OCI-LY7 (cell line): ENCODE measurements at regions not wholly inside any gene's neighbourhood (a gene's known extent, or its start where the extent isn't known, plus 50 kb on each side); places are given as distances from the start of the nearest gene placed in this dataset.

ENCODE experiments used
- BruUV-seq: library from RNA; stranded (reverse); fragments of 400-500 nt; replicated peaks from 2 replicates; lab custom pipeline; 2021; lab: Mats Ljungman, UMichigan
- CTCF ChIA-PET: fragments of 300-600 bp; sonication (Branson Sonifier 250); formaldehyde crosslinking; loops from one replicate; lab custom pipeline; 2022; ENCODE audit warnings: antibody characterized with exemption; ENCODE audit not compliant: unreplicated experiment; lab: Charles Lee
- POLR2A ChIA-PET: fragments of 300-600 bp; sonication (Branson Sonifier 250); formaldehyde crosslinking; loops from one replicate; lab custom pipeline; 2022; ENCODE audit warnings: antibody characterized with exemption; lab: Charles Lee
- DNase-seq: peaks from one replicate; pipeline ENCODE4 v3.0.0-alpha.2; 2015; ENCODE audit warnings: low spot score
- H2AFZ ChIP-seq: fragments of 200-600 bp; sonication (generic), shearing (Covaris generic); 2 replicates; pipeline ENCODE4 v1.6.1; 2014; ENCODE audit warnings: mild to moderate bottlenecking, antibody characterized with exemption, low read length, moderate library complexity
- H3K27ac ChIP-seq: fragments of 200-600 bp; sonication (generic); 2 replicates; pipeline ENCODE4 v1.5.1; 2014; ENCODE audit warnings: mixed run types, low read depth, mild to moderate bottlenecking, moderate library complexity, low read length, inconsistent platforms; ENCODE audit not compliant: poor library complexity, severe bottlenecking
- H3K36me3 ChIP-seq: fragments of 200-600 bp; sonication (generic); 2 replicates; pipeline ENCODE4 v1.6.1; 2014; ENCODE audit warnings: mild to moderate bottlenecking, antibody characterized with exemption, low read length, moderate library complexity, mixed read lengths; ENCODE audit not compliant: insufficient read depth
- H3K4me1 ChIP-seq: fragments of 200-600 bp; sonication (generic); 2 replicates; pipeline ENCODE4 v1.5.1; 2014; ENCODE audit warnings: mild to moderate bottlenecking, low read length; ENCODE audit not compliant: insufficient read depth, poor library complexity, severe bottlenecking
- H3K4me2 ChIP-seq: fragments of 200-600 bp; sonication (generic); 2 replicates; pipeline ENCODE4 v1.6.1; 2014; ENCODE audit warnings: mild to moderate bottlenecking, low read length
- H3K4me3 ChIP-seq: fragments of 200-600 bp; sonication (generic); 2 replicates; pipeline ENCODE4 v1.5.1; 2014; ENCODE audit warnings: mild to moderate bottlenecking, low read depth, low read length; ENCODE audit not compliant: poor library complexity, severe bottlenecking
- H3K79me2 ChIP-seq: fragments of 200-600 bp; sonication (generic); 2 replicates; pipeline ENCODE4 v1.6.1; 2016; ENCODE audit warnings: low read depth, mild to moderate bottlenecking, low read length, moderate library complexity, mixed read lengths; ENCODE audit not compliant: insufficient read depth
- H3K9me2 ChIP-seq: fragments of 200-600 bp; sonication (generic); 2 replicates; pipeline ENCODE4 v1.6.1; 2016; ENCODE audit warnings: mild to moderate bottlenecking, low read length, mixed read lengths; ENCODE audit not compliant: insufficient read depth
- H3K9me3 ChIP-seq: fragments of 200-600 bp; sonication (generic); 2 replicates; pipeline ENCODE4 v1.6.1; 2014; ENCODE audit warnings: mild to moderate bottlenecking, mixed run types, low read length, mixed read lengths
- H4K20me1 ChIP-seq: fragments of 200-600 bp; sonication (generic); 2 replicates; pipeline ENCODE4 v1.6.1; 2014; ENCODE audit warnings: mild to moderate bottlenecking, antibody characterized with exemption, low read length, moderate library complexity, mixed read lengths; ENCODE audit not compliant: insufficient read depth
- EZH2phosphoT487 ChIP-seq: fragments of 200-600 bp; sonication (generic); IDR thresholded peaks from 2 replicates; pipeline ENCODE4 v1.6.1; 2018; ENCODE audit warnings: low read depth, borderline replicate concordance, mild to moderate bottlenecking, mixed run types, antibody characterized with exemption, low read length, moderate library complexity, mixed read lengths
- intact Hi-C: fragments of 100-400 bp; cut with micrococcal nuclease; formaldehyde crosslinking; loops from one replicate; pipeline ENCODE4 v1.10.0; 2022; ENCODE audit not compliant: unreplicated experiment
- TF ChIP-seq, protein P1 (sequence below): fragments of 200-600 bp; sonication (generic); conservative IDR thresholded peaks from 2 replicates; pipeline ENCODE4 v1.5.1; 2014; ENCODE audit warnings: mild to moderate bottlenecking, antibody characterized with exemption, low read length, moderate library complexity, mixed read lengths

DNA sequence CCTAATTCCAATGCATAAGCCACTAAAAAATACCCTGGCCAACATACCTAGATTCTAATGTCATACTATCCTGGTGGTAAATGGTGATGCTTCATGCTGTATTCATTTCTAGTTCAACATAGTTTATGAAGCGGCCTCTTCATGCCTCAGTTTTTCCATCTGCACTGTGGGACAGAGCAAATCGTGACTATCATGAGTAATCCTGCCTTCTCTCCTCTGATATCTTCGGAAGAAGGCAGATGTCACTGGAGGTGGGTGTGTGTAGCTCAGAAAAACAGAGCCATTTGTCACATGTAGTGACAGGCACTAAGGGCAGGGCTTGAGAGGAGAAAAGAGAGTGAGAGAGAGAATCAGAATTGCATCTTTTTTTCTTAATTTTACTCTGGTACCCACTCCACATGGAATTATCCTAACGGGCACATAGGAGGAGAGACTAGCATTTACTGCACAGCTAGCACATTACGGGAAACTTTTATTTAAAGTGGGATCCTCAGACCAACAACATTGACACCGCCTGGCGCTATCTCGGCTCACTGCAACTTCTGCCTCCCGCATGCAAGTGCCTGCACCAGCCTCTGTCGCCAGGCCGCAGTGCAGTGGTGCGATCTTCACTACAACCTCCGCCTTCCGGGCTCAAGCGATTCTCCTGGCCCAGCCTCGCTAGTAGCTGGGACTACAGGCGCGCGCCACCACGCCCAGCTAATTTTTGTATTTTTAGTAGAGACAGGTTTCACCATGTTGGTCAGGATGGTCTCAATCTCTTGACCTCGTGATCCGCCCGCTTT, 78.4 kb upstream of the KCNA3 start:
- H3K36me3 ChIP-seq, result no peaks in the 10 kb centered on the region
- ChIA-PET POLR2A (no interaction called here), CTCF (interaction anchor here (1.0 kb wide), 1 partner anchor 29 kb away, joined by 3 read pairs; no protein-coding TSS in a partner anchor)
- no peaks in the 10 kb centered on the region for H4K20me1 ChIP-seq
- H3K9me3 ChIP-seq, result no peaks in the 10 kb centered on the region
- DNase-seq, result no peak
- no peak overlapping the region for H3K4me2 ChIP-seq
- BruUV-seq, result no TSS peak
- no peaks in the 10 kb centered on the region for H3K4me1 ChIP-seq
- intact Hi-C loops, result no loop called here
- H3K4me3 ChIP-seq, result no peak overlapping the region
- no peak overlapping the region for H2AFZ ChIP-seq
- no peaks in the 10 kb centered on the region for H3K9me2 ChIP-seq
- TF ChIP-seq, protein P1, sequence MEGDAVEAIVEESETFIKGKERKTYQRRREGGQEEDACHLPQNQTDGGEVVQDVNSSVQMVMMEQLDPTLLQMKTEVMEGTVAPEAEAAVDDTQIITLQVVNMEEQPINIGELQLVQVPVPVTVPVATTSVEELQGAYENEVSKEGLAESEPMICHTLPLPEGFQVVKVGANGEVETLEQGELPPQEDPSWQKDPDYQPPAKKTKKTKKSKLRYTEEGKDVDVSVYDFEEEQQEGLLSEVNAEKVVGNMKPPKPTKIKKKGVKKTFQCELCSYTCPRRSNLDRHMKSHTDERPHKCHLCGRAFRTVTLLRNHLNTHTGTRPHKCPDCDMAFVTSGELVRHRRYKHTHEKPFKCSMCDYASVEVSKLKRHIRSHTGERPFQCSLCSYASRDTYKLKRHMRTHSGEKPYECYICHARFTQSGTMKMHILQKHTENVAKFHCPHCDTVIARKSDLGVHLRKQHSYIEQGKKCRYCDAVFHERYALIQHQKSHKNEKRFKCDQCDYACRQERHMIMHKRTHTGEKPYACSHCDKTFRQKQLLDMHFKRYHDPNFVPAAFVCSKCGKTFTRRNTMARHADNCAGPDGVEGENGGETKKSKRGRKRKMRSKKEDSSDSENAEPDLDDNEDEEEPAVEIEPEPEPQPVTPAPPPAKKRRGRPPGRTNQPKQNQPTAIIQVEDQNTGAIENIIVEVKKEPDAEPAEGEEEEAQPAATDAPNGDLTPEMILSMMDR, result no peak
- TF ChIP-seq EZH2phosphoT487, result no peak
- H3K79me2 ChIP-seq, result no peaks in the 10 kb centered on the region
- no peak overlapping the region for H3K27ac ChIP-seq

DNA sequence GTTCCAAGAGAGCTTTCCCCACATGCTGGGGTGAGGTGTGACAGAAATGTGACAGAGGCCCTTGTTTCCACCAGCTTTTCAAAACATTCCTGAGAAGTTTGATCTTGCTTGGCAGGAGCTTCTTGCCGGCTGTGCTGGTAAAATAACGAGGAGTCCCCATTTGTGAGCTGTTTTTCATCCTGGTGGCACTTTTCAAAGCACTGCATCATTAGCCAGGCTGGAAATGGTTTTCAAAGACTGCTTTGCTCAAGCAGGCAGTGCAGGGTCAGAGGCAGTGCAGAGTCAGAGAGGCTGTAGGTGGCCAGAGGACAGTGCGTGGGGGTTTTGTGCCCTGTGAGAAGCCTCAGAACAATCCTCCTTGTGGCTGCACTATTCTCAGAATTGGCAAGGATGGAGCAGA, 75.8 kb upstream of the KCNA3 start:
- H3K9me2 ChIP-seq, result no peaks in the 10 kb centered on the region; the same call in 1 of the 2 replicates
- no peak overlapping the region for H3K27ac ChIP-seq
- no peak overlapping the region for H3K4me2 ChIP-seq
- intact Hi-C loops, result no loop called here
- H3K36me3 ChIP-seq, result no peaks in the 10 kb centered on the region
- no peaks in the 10 kb centered on the region for H3K9me3 ChIP-seq
- ChIA-PET CTCF (no interaction called here), POLR2A (no interaction called here)
- no peaks in the 10 kb centered on the region for H3K4me1 ChIP-seq
- TF ChIP-seq, protein P1, result no peak
- no peak for TF ChIP-seq EZH2phosphoT487
- H2AFZ ChIP-seq, result no peak overlapping the region
- no peaks in the 10 kb centered on the region for H4K20me1 ChIP-seq
- H3K4me3 ChIP-seq, result no peak overlapping the region
- DNase-seq, result no peak
- H3K79me2 ChIP-seq, result no peaks in the 10 kb centered on the region
- no TSS peak for BruUV-seq

DNA sequence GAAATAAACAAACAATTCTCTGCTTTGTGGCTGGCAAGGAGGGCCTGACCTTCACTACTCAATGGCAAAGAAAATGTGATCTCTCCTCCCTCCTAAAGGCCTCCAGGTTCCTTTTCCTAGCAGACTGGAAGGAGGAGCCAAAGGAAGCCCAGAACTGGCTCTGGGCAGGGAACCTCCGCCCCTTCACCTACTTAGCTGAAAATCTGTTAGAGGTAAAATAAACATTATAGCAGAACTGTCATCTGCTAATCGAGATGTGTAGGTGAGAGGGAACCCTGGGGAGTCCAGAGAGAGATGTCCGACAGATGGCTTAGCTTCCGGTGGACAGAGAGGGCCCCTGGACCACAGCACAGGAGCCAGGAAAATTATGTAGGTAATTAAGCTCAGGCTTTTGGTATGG, 75.2 kb upstream of the KCNA3 start:
- H2AFZ ChIP-seq, result no peak overlapping the region
- no peaks in the 10 kb centered on the region; the same call in 1 of the 2 replicates for H3K9me2 ChIP-seq
- H3K27ac ChIP-seq, result no peak overlapping the region
- no peak overlapping the region for H3K4me2 ChIP-seq
- no TSS peak for BruUV-seq
- no peak for DNase-seq
- H3K9me3 ChIP-seq, result no peaks in the 10 kb centered on the region
- no peaks in the 10 kb centered on the region for H3K36me3 ChIP-seq
- ChIA-PET POLR2A (no interaction called here), CTCF (no interaction called here)
- TF ChIP-seq EZH2phosphoT487, result no peak
- TF ChIP-seq, protein P1, result no peak
- H3K4me3 ChIP-seq, result no peak overlapping the region
- intact Hi-C loops, result no loop called here
- no peaks in the 10 kb centered on the region for H3K4me1 ChIP-seq
- H3K79me2 ChIP-seq, result no peaks in the 10 kb centered on the region
- no peaks in the 10 kb centered on the region for H4K20me1 ChIP-seq
